Fibroblast of lung (primary cell): ENCODE measurements at regions not wholly inside any gene's neighbourhood (a gene's known extent, or its start where the extent isn't known, plus 50 kb on each side); places are given as distances from the start of the nearest gene placed in this dataset.

Source experiments
- EZH2 ChIP-seq: IDR thresholded peaks from 2 replicates; pipeline ENCODE4 v1.5.1; 2012; ENCODE audit warnings: low read length, control low read depth, mild to moderate bottlenecking; ENCODE audit errors: missing control alignments
- TF ChIP-seq, protein P1 (sequence below), 2 donors: IDR thresholded peaks in 1 of 2; conservative IDR thresholded peaks in 1 of 2; 1 replicate in 1 of 2; 2 replicates in 1 of 2; pipeline ENCODE4 v1.5.1; 2011 to 2012; ENCODE audit warnings: low read length in 2 of 2, control low read depth in 1 of 2, inconsistent platforms in 1 of 2, low read depth in 1 of 2, mild to moderate bottlenecking in 1 of 2

DNA sequence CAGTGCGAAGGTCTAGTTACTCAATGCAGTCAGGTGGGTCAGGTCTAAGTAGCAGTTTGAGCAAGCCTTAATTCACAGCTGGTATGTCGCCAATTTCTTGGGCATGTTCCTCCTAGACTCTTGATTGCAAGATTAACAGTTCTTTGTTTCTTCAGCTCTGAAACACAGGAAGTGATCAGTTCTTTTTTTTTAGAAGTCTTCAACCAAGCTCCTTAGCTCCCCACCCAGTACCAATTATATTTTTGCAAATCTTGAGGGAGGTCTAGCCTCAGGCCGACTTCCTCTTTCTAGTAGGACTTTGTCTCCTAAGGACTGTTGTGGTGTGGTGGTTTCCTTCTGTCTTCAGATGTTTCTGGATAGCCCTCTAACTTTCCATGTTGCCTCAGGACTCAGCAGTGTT is 2054.2 kb downstream of the MAT2B start:
- TF ChIP-seq, protein P1, sequence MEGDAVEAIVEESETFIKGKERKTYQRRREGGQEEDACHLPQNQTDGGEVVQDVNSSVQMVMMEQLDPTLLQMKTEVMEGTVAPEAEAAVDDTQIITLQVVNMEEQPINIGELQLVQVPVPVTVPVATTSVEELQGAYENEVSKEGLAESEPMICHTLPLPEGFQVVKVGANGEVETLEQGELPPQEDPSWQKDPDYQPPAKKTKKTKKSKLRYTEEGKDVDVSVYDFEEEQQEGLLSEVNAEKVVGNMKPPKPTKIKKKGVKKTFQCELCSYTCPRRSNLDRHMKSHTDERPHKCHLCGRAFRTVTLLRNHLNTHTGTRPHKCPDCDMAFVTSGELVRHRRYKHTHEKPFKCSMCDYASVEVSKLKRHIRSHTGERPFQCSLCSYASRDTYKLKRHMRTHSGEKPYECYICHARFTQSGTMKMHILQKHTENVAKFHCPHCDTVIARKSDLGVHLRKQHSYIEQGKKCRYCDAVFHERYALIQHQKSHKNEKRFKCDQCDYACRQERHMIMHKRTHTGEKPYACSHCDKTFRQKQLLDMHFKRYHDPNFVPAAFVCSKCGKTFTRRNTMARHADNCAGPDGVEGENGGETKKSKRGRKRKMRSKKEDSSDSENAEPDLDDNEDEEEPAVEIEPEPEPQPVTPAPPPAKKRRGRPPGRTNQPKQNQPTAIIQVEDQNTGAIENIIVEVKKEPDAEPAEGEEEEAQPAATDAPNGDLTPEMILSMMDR (conservative IDR thresholded peaks at IDR 0.05 in 1 of 2, IDR thresholded peaks at IDR 0.05 in 1 of 2; ENCODE audit: low read depth in 1 of 2, low read length in 2 of 2) = no peak
- no peak for TF ChIP-seq EZH2
